Fibroblast of skin of left biceps (primary cell): ENCODE measurements at regions not wholly inside any gene's neighbourhood (a gene's known extent, or its start where the extent isn't known, plus 50 kb on each side); places are given as distances from the start of the nearest gene placed in this dataset.
A peak's percentile ranks its signal among the peaks of the same experiment; 100 is the strongest.
"Not testable (repeated sequence)": the region's sequence is repeated elsewhere in the genome, so short reads cannot be mapped to it uniquely, and the experiment has no call there.

ENCODE experiments used
- DNase-seq, 2 experiments: peaks; one replicate each; pipeline ENCODE4 v3.0.0-alpha.2; 2013; ENCODE audit warnings: low read depth in 2 of 2

GRCh38 chr6:144434308-144434990 lies 149.3 kb downstream of the UTRN start:
- DNase-seq, result peak in 1 of 2 experiments; percentile 27

- no peak for DNase-seq
These were observed 150.7 kb downstream of the UTRN start for GRCh38 chr6:144435602-144436426.

GRCh38 chr6:144437105-144437504 lies 152.0 kb downstream of the UTRN start:
- no peak for DNase-seq

GRCh38 chr6:144438103-144438502 lies 153.0 kb downstream of the UTRN start:
- DNase-seq, result no peak

- no peak for DNase-seq
These were observed 153.9 kb downstream of the UTRN start for GRCh38 chr6:144439016-144439415.

- not testable (repeated sequence) for DNase-seq
These were observed 156.7 kb downstream of the UTRN start for GRCh38 chr6:144441801-144442200.

GRCh38 chr6:144443157-144443556 lies 158.0 kb downstream of the UTRN start:
- no peak for DNase-seq

GRCh38 chr6:144447472-144447871 lies 162.3 kb downstream of the UTRN start:
- DNase-seq, result peak in 1 of 2 experiments; percentile 4

GRCh38 chr6:144449218-144449617 lies 164.1 kb downstream of the UTRN start:
- no peak for DNase-seq

- no peak for DNase-seq
These were observed 164.9 kb downstream of the UTRN start for GRCh38 chr6:144449911-144450597.

- no peak for DNase-seq
These were observed 175.4 kb downstream of the UTRN start for GRCh38 chr6:144460327-144461095.

GRCh38 chr6:144462058-144462457 lies 176.9 kb downstream of the UTRN start:
- DNase-seq, result no peak

- DNase-seq, result no peak
These were observed 181.6 kb downstream of the UTRN start for GRCh38 chr6:144466716-144467115.

GRCh38 chr6:144467172-144467762 lies 182.1 kb downstream of the UTRN start:
- no peak for DNase-seq

GRCh38 chr6:144467921-144468320 lies 182.8 kb downstream of the UTRN start:
- no peak for DNase-seq

GRCh38 chr6:144468709-144469108 lies 183.6 kb downstream of the UTRN start:
- no peak for DNase-seq

GRCh38 chr6:144469144-144469575 lies 184.0 kb downstream of the UTRN start:
- DNase-seq, result no peak

GRCh38 chr6:144470201-144470600 lies 185.1 kb downstream of the UTRN start:
- DNase-seq, result not testable (repeated sequence)

- peak; percentile 28 to 31 for DNase-seq
These were observed 186.9 kb downstream of the UTRN start for GRCh38 chr6:144471986-144472385.

- DNase-seq, result no peak
These were observed 189.2 kb downstream of the UTRN start for GRCh38 chr6:144474290-144474689.

GRCh38 chr6:144474904-144475303 lies 189.8 kb downstream of the UTRN start:
- DNase-seq, result no peak
